ENCODE measurements at regions not wholly inside any gene's neighbourhood (a gene's known extent, or its start where the extent isn't known, plus 50 kb on each side); places are given as distances from the start of the nearest gene placed in this dataset.
"Not testable (repeated sequence)": the region's sequence is repeated elsewhere in the genome, so short reads cannot be mapped to it uniquely, and the experiment has no call there.

DNA sequence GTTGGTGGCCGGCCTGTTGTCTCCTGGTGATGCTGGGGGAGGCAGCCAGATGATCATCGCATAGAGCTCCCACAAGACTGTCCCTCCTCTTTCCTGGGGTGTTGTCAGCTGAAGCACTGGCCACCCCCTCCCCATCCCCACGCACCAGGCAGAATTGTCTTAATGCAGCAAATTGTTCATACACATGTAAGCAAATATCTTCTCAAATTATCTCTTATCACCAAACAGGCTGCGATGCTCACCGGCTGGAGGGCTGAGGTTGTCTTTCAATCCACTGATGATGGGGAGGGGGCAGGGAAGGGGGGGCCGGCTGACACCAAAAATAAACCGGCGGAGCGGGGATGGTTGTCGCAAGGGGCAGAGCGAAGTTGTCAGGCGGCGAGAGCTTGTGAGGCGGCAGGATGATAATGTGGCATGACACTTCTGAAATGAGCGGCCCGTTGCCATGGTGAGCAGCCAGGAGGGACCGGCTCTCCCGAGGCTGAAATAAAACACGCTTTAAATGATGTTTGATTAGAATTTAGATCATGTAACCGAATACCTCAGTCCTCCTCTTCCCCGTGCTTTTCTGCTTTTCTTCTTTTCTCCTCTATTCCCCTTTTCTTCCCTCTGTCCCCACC is 59.8 kb downstream of the MRM1 start:
- DNase-seq: no peak

DNA sequence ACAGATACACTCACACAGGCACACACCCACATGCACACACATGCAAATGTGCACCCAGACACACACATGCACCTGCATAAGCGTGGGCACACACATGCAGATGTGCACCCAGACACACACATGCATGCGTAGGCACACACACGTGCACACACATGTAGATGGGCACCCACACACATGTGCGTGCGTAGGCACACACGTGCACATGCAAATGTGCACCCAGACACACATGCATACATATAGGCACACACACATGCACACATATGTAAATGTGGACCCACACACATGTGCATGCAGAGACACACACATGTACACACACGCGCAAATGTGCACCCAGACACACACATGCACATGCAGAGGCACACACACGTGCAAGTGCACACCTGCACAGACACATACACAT is 60.3 kb downstream of the MRM1 start:
- no peak for DNase-seq

- no peak for DNase-seq
These were observed 64.0 kb downstream of the MRM1 start for GRCh38 chr17:36665417-36665816.

DNA sequence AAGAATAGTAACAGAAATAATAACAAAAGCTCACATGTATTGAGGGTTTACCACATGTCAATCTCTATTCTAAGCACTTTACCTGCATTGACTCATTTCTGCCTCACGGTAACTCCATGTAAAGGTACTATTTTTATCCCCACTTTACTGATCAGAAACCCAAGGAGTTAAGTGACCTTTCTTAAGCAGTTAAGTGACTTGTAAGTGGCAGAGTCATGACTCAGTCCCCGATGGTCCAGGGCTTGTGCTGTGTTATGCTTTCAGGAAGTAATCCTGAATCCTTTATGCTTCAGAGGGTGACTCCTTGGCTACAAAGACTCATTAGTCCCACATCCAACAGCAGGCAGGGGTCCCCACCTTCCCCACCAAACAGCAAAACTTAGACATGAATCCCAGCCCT is 66.5 kb downstream of the MRM1 start:
- DNase-seq: no peak

- no peak for DNase-seq
These were observed 67.4 kb downstream of the MRM1 start for GRCh38 chr17:36668824-36669223.

DNA sequence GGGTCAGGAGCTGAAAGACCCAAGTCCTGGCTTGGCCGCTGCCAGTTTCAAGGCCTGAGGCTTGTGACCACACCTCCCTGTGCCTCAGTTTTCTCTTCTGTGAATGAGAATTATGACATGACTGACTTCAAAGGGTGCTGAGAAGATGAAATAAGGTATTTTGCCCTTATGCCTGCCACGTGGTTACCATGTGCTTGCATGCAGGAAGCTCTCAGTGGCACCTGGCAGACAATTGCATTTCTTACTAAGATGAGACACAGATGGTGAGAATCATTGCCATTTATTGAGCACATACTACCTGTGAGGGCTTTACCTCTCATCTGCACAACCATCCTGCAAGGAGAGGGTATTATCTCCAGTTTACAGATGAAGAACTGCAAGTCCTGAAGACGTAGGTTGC is 69.8 kb downstream of the MRM1 start:
- no peak for DNase-seq

DNA sequence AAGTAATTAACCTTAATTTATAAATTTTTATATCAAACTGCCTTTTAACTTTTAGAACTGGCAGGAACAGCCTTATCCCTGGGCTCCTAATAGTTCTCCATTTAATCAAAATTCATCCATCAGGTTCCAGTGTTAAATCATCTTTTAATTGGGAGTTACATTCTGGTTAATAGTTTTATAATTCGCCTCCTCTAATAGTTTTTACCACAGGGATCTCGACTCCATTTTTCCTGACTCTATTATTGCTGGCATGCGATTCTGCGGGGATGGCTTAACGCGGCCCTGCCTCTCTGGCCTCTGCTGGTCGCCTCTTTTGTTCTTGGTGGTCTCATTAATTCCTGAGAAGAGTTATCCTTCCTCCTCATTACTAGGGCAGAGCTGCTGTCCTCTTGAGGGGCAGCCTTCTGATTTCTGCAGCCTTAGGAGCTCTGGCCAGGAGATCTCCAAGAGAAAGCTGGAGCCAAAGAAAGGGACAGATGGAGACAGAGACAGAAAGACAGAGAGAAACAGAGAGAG is 71.1 kb downstream of the MRM1 start:
- DNase-seq: no peak

- no peak for DNase-seq
These were observed 71.7 kb downstream of the MRM1 start for GRCh38 chr17:36673068-36673467.

DNA sequence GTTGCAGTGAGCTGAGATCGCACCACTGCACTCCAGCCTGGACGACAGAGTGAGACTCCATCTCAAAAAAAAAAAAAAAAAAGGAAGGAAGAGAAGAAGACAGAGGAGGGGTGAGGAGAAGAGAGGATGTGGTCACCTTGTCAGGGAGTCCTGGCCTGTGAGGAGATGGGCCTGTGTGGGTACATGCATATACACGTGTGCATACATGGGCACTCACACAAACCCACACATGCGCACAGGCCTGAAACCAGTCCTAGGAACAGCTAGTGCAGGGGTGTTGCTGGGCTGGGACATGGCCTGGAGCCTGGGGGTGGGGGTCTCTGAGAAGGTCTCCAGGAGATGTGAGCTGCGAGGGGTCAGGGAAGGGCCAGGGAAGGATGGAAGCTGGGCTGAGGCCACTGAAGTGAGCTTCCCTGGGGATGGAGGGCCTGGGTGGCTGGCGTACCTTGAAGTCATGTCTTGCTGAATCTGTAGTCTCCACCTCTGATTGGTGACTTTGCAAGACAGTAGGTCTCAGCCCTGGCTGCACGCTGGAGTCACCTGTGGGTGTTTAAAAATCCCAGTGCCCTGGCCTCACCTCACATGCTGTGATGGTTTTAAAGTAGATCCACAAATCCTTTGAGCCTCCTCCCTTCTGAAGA is 72.4 kb downstream of the MRM1 start:
- DNase-seq: no peak

DNA sequence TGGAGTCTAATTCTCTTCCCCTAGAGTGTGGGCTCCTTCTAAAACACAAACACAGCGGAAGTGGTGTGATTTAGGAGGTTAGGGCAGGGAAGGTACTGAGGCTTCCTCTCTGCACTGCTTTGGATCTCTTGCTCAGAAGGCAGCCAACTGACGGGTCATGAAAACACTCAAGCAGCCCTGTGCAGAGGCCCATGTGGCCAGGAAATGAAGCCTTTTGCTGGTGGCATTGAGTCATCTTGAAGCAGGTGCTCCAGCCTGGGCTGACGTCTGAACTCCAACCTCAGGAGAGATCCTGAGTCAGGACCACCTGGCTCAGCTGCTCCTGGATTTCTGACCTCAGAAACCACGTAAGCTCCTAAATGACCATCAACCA is 72.9 kb downstream of the MRM1 start:
- peak; percentile 38 for DNase-seq

GRCh38 chr17:36675250-36675649 is 73.9 kb downstream of the MRM1 start:
- peak; percentile 5 for DNase-seq

DNA sequence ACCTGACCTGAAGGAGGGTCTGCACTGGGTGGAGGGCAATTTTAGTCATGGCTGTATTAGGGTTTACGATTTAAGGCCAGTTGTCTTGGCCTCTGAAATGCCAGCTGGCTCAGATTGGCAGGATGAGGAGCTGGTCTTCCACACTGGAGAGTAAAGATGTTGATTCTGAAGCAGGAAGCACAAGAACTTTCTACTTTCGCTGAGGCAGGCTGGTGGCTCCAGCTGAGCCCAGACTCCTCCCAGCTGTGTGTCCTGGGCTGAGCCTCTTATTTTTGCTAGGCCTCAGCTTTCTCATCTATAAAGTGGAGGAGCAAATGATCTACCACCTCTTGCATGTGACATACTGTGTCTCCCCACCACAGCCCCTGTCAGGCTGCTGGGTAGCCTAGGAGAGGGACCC is 74.4 kb downstream of the MRM1 start:
- DNase-seq: no peak

GRCh38 chr17:36679815-36680467 is 78.6 kb downstream of the MRM1 start:
- no peak for DNase-seq

- DNase-seq: no peak
These were observed 79.4 kb downstream of the MRM1 start for GRCh38 chr17:36680701-36681202.

GRCh38 chr17:36682773-36683172 is 81.4 kb downstream of the MRM1 start:
- DNase-seq: no peak

- DNase-seq: no peak
These were observed 82.0 kb downstream of the MRM1 start for GRCh38 chr17:36683387-36683786.

- no peak for DNase-seq
These were observed 82.8 kb downstream of the MRM1 start for GRCh38 chr17:36684134-36684533.

- DNase-seq: no peak
These were observed 84.8 kb downstream of the MRM1 start for GRCh38 chr17:36686123-36686669.

GRCh38 chr17:36687736-36688135 is 86.4 kb downstream of the MRM1 start:
- no peak for DNase-seq

DNA sequence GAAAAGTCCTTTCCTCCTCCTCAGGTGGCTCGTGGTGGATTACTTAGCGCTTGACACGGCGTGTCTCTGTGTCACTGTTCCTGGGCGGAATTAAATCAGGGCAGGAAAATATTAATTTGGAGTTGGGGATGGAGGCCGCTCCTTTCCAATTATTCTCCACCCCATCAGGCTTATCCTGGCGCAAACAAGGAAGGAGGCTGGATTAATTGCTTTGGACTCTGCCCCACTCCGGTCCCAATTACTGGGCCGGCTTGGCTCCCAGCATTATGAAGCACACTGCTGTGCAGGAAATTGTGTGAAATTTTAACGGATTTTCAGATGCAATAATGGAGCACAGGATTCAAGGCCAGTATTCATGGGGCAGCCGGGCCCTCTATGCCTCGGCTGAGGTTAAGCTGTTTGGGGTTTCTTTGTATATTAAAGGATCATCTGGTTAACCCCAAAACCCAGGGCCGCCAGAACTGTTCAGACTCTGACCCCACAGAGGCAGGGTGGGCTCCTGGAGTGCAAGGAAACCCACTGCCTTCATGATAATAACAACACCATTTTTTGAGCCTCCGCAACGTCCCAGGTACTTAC is 87.8 kb downstream of the MRM1 start:
- DNase-seq: no peak

GRCh38 chr17:36690190-36690589 is 88.8 kb downstream of the MRM1 start:
- no peak for DNase-seq

GRCh38 chr17:36691606-36692005 is 90.2 kb downstream of the MRM1 start:
- no peak for DNase-seq

DNA sequence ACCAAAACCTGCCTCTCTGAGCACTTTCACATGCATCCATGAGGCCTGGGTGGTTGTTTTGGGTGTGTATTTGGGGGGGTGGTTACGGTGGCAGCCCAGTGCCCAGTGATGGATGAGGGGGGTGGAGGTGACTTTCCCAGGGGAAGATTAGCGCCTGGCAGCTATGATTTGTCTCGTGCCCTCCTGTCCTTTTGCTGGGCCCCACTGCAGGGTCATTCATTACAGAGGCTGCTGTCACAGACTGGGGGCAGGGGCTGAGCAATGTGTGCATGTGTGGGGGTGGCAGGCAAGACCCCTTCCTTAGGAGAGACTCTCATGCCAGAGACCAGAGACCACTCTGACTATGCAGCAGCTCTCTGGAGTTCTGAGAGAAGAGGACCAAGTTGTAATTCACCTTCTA is 93.7 kb downstream of the MRM1 start:
- no peak for DNase-seq

DNA sequence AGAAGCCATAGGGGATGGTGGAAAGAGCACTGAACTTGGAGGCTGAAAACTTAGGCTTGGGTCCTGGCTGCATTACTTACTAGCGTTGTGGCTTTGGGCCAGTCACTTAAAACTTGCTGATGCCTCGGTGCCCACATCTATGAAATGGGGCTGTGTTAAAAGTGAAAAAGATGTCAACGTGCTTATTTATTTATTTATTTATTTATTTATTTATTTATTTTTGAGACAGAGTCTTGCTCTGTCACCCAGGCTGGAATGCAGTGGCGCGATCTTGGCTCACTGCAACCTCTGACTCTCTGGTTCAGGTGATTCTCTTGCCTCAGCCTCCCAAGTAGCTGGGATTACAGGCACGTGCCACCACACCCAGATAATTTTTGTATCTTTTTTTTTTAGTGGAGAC is 94.3 kb downstream of the MRM1 start:
- not testable (repeated sequence) for DNase-seq
